IPS-15b (cell line): ENCODE measurements at regions not wholly inside any gene's neighbourhood (a gene's known extent, or its start where the extent isn't known, plus 50 kb on each side); places are given as distances from the start of the nearest gene placed in this dataset.

Source experiments
- H3K27me3 ChIP-seq: one replicate; pipeline ENCODE4 v1.6.1; 2013; ENCODE audit warnings: low read length; ENCODE audit not compliant: control insufficient read depth, insufficient read depth
- H3K36me3 ChIP-seq: one replicate; pipeline ENCODE4 v1.6.1; 2013; ENCODE audit warnings: low read length; ENCODE audit not compliant: control insufficient read depth, insufficient read depth
- H3K4me1 ChIP-seq: one replicate; pipeline ENCODE4 v1.6.1; 2013; ENCODE audit warnings: mild to moderate bottlenecking, low read length; ENCODE audit not compliant: control insufficient read depth, insufficient read depth
- H3K4me3 ChIP-seq: one replicate; pipeline ENCODE4 v1.5.1; 2013; ENCODE audit warnings: low read depth, low read length
- H3K9ac ChIP-seq: one replicate; pipeline ENCODE4 v1.6.1; 2013; ENCODE audit warnings: low read depth, mild to moderate bottlenecking, low read length
- H3K9me3 ChIP-seq: one replicate; pipeline ENCODE4 v1.6.1; 2013; ENCODE audit warnings: mild to moderate bottlenecking, low read length; ENCODE audit not compliant: control insufficient read depth, insufficient read depth

DNA sequence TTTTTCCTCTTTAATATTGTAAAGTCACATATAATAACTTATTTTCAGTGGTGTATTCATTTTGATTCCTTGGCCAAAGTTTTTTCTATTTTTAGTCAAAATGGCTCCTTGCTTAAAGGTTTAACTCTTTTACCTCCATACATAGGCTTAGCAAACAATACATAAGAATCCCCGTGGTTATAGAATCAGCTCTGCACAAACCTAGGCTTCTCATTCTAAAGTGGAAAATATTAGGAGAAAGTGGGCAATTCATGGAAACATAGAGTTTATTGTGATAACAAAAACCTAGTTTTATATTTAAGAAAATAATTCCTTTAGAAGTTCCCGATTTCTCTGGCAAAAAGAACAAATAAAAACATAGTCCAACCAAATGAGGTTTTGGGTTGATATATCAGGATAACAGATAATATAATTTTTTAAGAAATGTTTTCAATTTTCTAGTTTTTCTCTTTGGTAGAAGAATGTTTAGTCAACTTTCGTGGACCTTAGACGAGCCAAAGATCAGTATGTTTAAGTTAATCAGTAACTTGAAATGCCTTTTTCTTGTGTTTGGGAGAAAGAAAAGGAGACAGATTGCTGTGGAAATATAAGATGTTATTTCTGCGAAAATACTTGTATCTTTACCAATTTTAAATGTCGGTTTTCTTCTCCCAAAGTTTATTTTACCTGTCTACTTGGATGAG, 93.4 kb upstream of the KLF12 start:
- Histone ChIP-seq H3K36me3 (no peaks in the 10 kb centered on the region), H3K4me1 (no peaks in the 10 kb centered on the region), H3K4me3 (no peak overlapping the region), H3K27me3 (no peaks in the 10 kb centered on the region), H3K9me3 (no peaks in the 10 kb centered on the region), H3K9ac (no peak overlapping the region)

GRCh38 chr13:74226791-74227475, 92.7 kb upstream of the KLF12 start:
- Histone ChIP-seq H3K27me3 (no peaks in the 10 kb centered on the region), H3K4me1 (no peaks in the 10 kb centered on the region), H3K36me3 (no peaks in the 10 kb centered on the region), H3K4me3 (no peak overlapping the region), H3K9me3 (no peaks in the 10 kb centered on the region), H3K9ac (no peak overlapping the region)

DNA sequence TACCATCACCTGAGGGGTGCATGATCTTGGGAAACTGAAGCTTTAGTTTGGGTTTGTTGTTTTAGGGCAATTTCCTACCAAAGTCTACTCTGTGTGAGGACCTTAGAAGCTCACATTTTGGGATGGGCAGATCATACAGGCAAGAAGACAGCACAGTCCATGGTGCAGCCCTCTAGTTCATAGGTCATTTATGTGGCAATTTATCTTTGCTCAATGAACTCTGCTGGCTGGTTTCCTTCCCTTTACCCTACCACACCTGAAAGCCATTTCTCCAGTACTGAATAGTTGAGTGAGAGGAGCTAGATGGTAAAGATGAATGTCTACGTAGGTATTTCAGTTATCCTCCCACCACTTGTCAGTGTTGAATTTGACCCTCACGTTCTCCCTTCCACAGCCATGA, 87.5 kb upstream of the KLF12 start:
- Histone ChIP-seq H3K36me3 (no peaks in the 10 kb centered on the region), H3K9me3 (no peaks in the 10 kb centered on the region), H3K9ac (no peak overlapping the region), H3K4me3 (no peak overlapping the region), H3K27me3 (no peaks in the 10 kb centered on the region), H3K4me1 (no peaks in the 10 kb centered on the region)

GRCh38 chr13:74219566-74219965, 85.4 kb upstream of the KLF12 start:
- Histone ChIP-seq H3K4me3 (no peak overlapping the region), H3K9ac (no peak overlapping the region), H3K27me3 (no peaks in the 10 kb centered on the region), H3K36me3 (no peaks in the 10 kb centered on the region), H3K9me3 (no peaks in the 10 kb centered on the region), H3K4me1 (no peaks in the 10 kb centered on the region)

DNA sequence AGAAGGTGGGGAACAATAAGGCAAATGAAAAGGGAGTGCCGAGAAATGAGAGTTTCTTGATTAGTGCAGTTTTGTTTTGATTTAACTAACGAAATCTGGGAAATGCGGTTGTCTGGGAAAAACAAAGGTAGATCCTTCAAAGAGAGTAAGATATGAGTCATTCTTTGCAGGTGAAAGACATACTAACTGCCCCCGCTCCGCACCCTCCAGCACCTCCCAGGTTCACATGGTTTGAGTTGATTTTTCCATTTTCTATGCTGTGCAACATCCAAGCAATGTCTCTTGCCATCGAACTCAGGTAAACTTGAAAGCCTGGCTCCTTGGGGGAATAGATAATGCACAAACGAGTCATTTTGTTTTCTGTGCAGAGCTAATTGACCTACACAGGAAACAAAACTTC, 84.1 kb upstream of the KLF12 start:
- Histone ChIP-seq H3K9me3 (no peaks in the 10 kb centered on the region), H3K27me3 (no peaks in the 10 kb centered on the region), H3K9ac (no peak overlapping the region), H3K36me3 (no peaks in the 10 kb centered on the region), H3K4me3 (no peak overlapping the region), H3K4me1 (no peaks in the 10 kb centered on the region)

DNA sequence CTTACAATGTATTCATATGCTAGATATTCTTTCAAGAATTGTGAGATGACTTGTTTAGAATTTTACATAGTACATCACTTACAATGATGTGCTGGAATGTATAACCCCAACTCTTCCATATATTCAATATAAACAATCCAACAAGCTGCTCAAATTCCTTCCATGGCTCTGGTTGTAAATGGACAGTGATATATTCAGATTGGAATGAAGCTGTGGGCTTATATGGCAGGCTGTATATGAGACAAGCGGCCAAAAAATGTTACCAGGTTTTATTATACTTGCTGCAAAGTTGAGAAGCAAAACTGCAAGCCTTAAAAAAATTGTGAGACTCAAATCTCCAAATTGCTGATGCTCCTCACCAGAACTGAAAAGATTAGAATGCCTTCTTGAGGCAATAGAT, 83.6 kb upstream of the KLF12 start:
- Histone ChIP-seq H3K9me3 (no peaks in the 10 kb centered on the region), H3K27me3 (no peaks in the 10 kb centered on the region), H3K36me3 (no peaks in the 10 kb centered on the region), H3K4me1 (no peaks in the 10 kb centered on the region), H3K4me3 (no peak overlapping the region), H3K9ac (no peak overlapping the region)

GRCh38 chr13:74215420-74215819, 81.2 kb upstream of the KLF12 start:
- Histone ChIP-seq H3K9me3 (no peaks in the 10 kb centered on the region), H3K36me3 (no peaks in the 10 kb centered on the region), H3K4me1 (no peaks in the 10 kb centered on the region), H3K4me3 (no peak overlapping the region), H3K9ac (no peak overlapping the region), H3K27me3 (no peaks in the 10 kb centered on the region)

DNA sequence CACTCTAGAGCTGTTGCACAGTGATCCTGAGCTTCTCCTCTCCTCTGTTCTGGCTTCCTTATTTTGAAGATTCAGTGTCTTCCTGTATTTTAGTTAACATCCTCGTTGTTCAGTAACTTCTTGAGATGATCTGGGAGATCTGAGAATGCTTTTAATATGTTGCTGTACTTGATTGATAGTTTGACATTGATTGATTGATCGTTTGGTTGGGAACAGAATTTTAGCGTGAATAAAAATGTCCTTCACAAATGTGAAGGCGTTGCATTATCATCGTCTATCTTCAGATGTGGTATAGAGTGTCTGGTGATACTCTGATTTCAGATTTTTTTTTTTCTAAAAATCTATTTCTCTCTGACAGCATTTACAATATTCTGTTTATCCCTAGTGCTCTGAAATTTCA, 80.1 kb upstream of the KLF12 start:
- H3K9me3 ChIP-seq = no peaks in the 10 kb centered on the region
- H3K27me3 ChIP-seq = no peaks in the 10 kb centered on the region
- H3K4me1 ChIP-seq = no peaks in the 10 kb centered on the region
- H3K36me3 ChIP-seq = no peaks in the 10 kb centered on the region
- H3K9ac ChIP-seq = no peak overlapping the region
- no peak overlapping the region for H3K4me3 ChIP-seq

- no peak overlapping the region for H3K4me3 ChIP-seq
Observed at GRCh38 chr13:74210693-74211393, 76.6 kb upstream of the KLF12 start.

GRCh38 chr13:74206855-74207254, 72.7 kb upstream of the KLF12 start:
- Histone ChIP-seq H3K9me3 (no peaks in the 10 kb centered on the region), H3K36me3 (no peaks in the 10 kb centered on the region), H3K27me3 (no peaks in the 10 kb centered on the region), H3K4me1 (no peaks in the 10 kb centered on the region), H3K4me3 (no peak overlapping the region), H3K9ac (no peak overlapping the region)

More at GRCh38 chr13:74210693-74211393, 76.6 kb upstream of the KLF12 start:
- Histone ChIP-seq H3K27me3 (no peaks in the 10 kb centered on the region), H3K9me3 (no peaks in the 10 kb centered on the region), H3K4me1 (no peaks in the 10 kb centered on the region), H3K9ac (no peak overlapping the region), H3K36me3 (no peaks in the 10 kb centered on the region)

DNA sequence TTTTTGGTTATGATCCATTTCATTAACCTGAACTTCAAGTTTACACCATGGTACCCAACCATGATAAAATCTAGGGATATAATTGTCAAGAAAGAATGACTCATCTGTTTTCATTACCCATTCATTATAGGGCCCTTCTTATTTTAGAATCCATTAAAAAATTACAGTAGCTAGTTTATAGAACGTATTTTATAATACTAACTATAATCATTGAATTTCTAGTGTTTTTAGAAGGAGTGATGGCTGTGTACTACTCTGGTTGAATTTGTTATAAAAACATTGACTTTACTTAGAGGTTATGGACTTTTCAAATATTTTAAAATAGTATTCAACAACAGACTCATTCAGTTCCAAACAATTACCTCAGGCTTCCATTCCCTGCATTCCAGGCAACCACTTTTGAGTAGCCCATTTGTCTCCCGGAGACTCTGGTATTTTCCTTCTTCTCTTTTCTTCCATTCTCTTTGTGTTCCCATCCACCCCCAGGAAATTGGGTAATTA, 71.9 kb upstream of the KLF12 start:
- H3K4me3 ChIP-seq = no peak overlapping the region
- H3K9ac ChIP-seq = no peak overlapping the region
- H3K4me1 ChIP-seq = no peaks in the 10 kb centered on the region
- H3K27me3 ChIP-seq = no peaks in the 10 kb centered on the region
- no peaks in the 10 kb centered on the region for H3K9me3 ChIP-seq
- H3K36me3 ChIP-seq = no peaks in the 10 kb centered on the region

DNA sequence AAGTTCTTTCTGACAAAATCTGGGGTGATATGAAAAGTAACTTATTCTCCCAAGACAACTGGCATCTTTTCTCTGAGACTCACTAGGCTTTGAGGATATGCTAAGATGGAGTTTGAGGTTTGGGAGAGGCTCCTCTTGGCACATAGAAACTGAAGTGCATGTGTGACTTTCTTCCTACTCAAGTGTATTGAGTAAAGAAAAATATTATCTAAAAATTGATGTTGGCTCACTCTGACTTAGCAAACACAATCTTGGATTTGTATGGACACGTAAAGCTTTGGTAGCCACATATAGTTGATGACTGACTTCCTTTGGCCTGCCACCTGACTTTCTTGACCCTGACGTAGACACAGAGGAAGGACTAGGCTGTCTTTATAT, 71.1 kb upstream of the KLF12 start:
- Histone ChIP-seq H3K4me1 (no peaks in the 10 kb centered on the region), H3K9me3 (no peaks in the 10 kb centered on the region), H3K4me3 (no peak overlapping the region), H3K36me3 (no peaks in the 10 kb centered on the region), H3K27me3 (no peaks in the 10 kb centered on the region), H3K9ac (no peak overlapping the region)
